HG03060 (cell line): ENCODE measurements at regions not wholly inside any gene's neighbourhood (a gene's known extent, or its start where the extent isn't known, plus 50 kb on each side); places are given as distances from the start of the nearest gene placed in this dataset.

Source experiments
- ATAC-seq: cut with Tn5 transposase; IDR thresholded peaks from one replicate; pipeline ENCODE4 v1.9.1; 2021; ENCODE audit warnings: low read depth, moderate number of reproducible peaks; ENCODE audit not compliant: unreplicated experiment

DNA sequence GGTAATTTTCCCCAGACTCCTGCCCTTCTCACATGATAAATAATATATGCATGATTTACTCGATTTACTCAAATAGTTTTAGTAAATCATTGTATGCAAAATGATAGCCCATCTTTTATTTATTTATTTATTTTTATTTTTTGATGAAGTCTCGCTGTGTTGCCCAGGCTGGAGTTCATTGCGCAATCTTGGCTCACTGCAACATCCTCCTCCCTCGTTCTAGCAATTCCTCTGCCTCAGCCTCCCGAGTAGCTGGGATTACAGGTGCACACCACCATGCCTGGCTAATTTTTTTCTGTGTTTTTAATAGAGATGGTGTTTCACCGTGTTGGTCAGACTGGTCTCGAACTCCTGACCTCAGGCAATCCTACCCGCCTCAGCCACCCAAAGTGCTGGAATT lies 343.8 kb upstream of the PLSCR5 start:
- ATAC-seq = no peak

DNA sequence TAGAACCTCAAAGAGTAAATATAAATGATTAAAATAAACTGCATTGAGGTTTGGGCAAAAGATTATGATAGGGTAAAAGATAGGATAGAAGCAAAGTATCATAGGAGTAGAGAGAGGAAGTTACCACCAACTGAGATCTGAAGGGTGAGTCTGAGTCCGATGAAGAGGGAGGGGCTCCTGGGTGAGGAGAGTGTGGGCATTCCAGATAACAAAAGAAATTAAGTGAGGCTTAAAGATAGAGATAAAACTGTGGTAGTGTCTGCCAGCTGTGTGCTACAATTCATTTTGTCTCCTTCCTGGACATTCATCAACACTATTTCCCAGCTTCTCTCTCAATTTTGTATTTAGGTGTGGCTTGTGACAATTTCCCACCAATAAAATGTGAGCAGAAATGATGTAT lies 343.0 kb upstream of the PLSCR5 start:
- no peak for ATAC-seq

DNA sequence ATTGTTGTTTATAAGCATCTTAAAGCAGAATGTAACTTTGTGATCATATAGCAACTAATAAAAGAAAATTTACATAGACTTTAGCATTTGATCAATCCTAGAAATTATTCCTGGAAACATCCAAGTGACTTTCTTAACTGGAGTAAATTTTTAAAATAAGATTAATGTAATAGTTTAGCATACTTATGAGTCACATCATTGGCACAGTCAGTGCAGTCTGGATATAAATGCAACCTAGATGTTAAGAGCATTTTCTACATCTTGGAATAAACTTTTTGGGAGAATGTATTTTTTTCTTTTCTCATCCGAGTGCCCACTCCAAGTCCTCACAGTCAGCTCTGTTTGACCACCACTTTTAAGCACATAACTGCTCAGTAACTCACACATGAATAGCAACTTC lies 324.6 kb upstream of the PLSCR5 start:
- no peak for ATAC-seq

DNA sequence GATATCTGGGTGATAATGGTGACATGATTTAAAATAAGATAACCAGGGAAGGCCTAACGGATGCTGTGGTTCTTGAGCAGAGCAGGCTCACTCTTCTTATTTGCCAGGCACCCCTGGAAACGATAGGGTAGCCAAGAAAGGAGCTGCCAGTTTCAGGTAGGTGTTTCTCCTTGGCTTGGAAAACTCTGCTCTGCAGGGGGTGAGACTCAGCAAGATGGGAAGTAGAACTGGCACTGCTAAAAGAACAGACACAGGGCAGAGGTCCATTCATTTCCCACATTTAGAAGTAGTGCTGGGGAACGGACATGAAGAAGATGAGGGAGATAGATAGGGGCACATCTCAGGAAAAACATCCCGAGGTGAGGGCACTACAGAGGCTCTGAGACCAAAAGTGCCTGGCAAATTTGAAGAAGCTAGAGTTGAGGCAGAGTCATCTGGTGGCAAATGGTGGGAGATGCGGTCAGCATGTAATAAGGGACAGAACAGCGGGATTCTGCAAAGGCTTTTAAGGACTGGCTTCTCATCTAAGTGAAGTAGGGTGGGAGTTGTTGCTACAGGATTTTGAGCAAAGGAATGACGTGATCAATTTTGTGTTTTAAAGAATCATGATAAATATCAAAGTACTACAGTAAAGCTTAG lies 323.4 kb upstream of the PLSCR5 start:
- no peak for ATAC-seq

GRCh38 chr3:146921693-146922092 lies 316.5 kb upstream of the PLSCR5 start:
- ATAC-seq = no peak

- ATAC-seq = no peak
These were observed 309.3 kb upstream of the PLSCR5 start for GRCh38 chr3:146914409-146914808.

GRCh38 chr3:146912241-146913015 lies 307.3 kb upstream of the PLSCR5 start:
- ATAC-seq = no peak

DNA sequence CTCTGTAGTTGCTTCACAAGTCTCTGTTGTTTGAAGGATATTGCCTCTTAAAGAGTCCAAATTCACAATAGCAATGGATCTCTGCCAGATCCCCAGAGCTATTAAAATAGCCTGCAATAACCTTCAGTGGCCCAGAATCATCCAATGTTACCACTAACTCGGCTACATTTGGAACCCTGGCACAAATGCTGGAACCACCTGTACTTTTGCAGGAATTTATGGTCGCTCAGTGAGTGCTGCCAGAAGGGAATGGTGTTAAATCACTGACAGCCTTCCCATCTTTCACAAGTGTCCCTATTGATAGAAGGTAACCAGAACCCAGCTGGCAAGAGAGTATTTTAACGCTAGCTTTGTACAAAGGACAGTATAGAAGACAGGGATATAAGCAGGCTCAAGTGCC lies 298.8 kb upstream of the PLSCR5 start:
- ATAC-seq = no peak

DNA sequence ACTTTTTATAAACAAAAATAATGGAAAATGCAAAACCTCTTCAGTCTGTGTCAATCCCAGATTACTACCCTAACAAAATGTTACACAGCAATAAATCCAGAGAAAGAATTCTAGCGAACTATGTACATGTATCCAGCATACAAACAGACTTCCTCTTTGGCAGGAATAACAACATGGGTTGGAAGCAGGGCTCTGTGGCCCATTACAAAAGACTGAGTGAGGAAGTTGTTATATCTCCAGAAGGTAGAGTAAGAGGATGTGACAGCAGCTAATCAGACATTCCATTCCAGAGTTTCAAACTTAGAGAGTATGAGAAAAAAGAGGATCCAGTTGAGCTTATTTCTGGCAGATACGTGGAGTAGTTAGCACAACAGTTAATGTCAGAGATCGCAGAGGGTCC lies 294.0 kb upstream of the PLSCR5 start:
- ATAC-seq = no peak

GRCh38 chr3:146896711-146897110 lies 291.6 kb upstream of the PLSCR5 start:
- no peak for ATAC-seq

GRCh38 chr3:146895026-146895749 lies 290.0 kb upstream of the PLSCR5 start:
- no peak for ATAC-seq

DNA sequence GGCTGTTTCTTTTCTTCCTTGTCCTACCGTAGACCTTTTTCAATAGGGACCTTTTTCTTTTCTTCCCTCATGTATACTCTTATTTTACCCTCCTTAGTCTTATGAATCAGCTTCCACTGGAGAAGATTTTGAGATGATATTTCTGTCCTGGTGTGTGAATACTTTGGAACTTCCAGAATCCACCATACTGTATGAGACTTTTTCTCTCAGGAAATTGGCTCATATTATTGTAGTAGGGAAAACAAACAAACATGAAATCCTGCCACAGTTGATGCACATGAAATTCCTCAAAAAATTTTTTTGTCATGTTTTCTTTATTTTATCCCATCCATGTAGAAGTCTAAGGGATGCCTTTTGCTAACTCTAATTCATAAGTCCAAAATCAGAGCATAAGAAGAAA lies 289.3 kb upstream of the PLSCR5 start:
- no peak for ATAC-seq

DNA sequence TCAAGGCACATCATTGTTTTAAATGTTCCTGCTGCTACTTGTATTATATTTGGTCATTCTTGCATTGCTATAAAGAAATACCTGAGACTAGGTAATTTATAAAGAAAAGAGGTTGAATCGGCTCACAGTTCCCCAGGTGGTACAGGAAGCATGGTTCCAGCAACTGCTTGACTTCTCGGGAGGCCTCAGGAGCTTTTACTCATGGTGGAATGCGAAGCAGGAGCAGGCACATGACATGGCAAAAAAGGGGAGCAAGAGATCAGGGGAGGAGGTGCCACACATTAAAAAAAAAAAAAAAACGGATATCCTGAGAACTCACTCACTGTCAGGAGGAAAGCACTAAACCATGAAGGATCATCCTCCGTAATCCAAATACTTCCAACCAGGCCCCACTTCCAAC lies 286.9 kb upstream of the PLSCR5 start:
- no peak for ATAC-seq

GRCh38 chr3:146889626-146890025 lies 284.5 kb upstream of the PLSCR5 start:
- no peak for ATAC-seq

DNA sequence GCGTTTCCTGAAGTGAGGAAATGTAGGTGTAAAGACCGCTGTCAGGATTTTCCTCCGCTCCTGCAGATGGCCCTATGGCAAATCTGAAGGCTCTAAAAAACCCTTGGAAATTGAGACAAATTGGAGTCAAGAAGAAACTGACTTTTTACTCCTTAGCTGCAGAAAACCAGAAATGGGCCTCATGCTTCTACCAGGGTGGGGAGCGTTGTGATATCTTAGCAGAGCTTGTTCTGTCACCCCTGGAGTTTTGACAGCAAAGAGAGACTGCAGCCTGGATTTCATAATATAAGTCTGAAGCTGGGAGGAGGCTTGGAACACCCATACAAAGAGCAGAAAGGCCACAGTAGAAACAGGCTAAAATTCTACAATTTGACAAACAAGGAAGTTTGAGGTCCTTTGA lies 283.0 kb upstream of the PLSCR5 start:
- ATAC-seq = no peak

DNA sequence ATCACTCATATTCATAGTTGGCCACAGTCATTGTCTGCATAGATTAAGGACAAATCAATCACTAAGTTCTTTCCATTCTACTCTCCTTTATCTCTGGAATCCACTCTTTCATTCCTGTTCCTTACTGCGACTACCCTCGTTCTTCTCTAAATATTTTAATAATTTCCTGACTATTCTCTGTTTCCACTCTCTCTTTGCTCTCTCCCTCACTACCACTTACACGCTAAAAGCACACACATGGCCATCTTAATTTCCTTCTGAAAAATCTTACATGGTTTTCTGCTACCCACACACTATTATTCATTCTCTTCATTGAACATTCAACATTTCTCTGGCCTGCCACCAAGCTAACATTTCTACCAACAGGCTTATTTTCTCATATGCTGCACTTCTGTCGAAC lies 279.6 kb upstream of the PLSCR5 start:
- ATAC-seq = no peak

GRCh38 chr3:146884296-146884695 lies 279.1 kb upstream of the PLSCR5 start:
- no peak for ATAC-seq

- ATAC-seq = no peak
These were observed 278.1 kb upstream of the PLSCR5 start for GRCh38 chr3:146883288-146883687.

GRCh38 chr3:146881966-146882760 lies 277.0 kb upstream of the PLSCR5 start:
- no peak for ATAC-seq

DNA sequence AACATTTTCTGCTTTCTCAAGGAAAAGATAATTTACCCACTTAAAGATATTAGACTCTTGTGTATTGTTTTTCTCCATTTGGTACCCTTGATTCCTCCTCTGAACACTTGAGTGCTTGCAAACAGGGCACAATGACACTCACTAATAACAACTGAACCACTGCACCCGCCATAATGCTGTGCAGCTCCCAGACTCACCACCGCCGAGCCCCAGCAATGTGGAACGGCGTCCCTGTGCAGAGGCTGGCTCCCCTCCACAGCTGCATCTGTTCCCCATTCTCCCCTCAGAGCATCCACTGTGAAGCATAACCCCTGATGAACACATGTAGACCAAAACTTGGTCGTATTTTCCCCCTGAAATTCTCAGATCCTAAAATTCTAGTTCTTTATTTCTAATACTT lies 276.2 kb upstream of the PLSCR5 start:
- ATAC-seq = no peak

GRCh38 chr3:146873748-146874147 lies 268.6 kb upstream of the PLSCR5 start:
- no peak for ATAC-seq
